Hepatocyte (in vitro differentiated cells): ENCODE measurements at regions not wholly inside any gene's neighbourhood (a gene's known extent, or its start where the extent isn't known, plus 50 kb on each side); places are given as distances from the start of the nearest gene placed in this dataset.

Source experiments
- DNase-seq: peaks from one replicate; pipeline ENCODE4 v3.0.0-alpha.2; 2016; ENCODE audit warnings: low spot score
- H2AFZ ChIP-seq: fragments of 200-600 bp; sonication (generic); 2 replicates; pipeline ENCODE4 v1.6.0; 2016; ENCODE audit warnings: antibody characterized with exemption, mild to moderate bottlenecking
- H3K27ac ChIP-seq: fragments of 200-600 bp; sonication (generic); 2 replicates; pipeline ENCODE4 v1.5.1; 2016; ENCODE audit warnings: mild to moderate bottlenecking
- H3K27me3 ChIP-seq: fragments of 200-600 bp; sonication (generic); 2 replicates; pipeline ENCODE4 v1.6.1; 2016
- H3K36me3 ChIP-seq: fragments of 200-600 bp; sonication (generic); replicated peaks from 2 replicates; pipeline ENCODE4 v1.5.1; 2016; ENCODE audit warnings: low read depth; ENCODE audit not compliant: insufficient read depth
- H3K4me1 ChIP-seq: fragments of 200-600 bp; sonication (generic); 2 replicates; pipeline ENCODE4 v1.5.1; 2016; ENCODE audit warnings: mild to moderate bottlenecking, moderate library complexity; ENCODE audit not compliant: insufficient read depth
- H3K4me2 ChIP-seq: fragments of 200-600 bp; sonication (generic); 2 replicates; pipeline ENCODE4 v1.6.0; 2016
- H3K4me3 ChIP-seq: fragments of 200-600 bp; sonication (generic); 2 replicates; pipeline ENCODE4 v1.5.1; 2016; ENCODE audit warnings: mild to moderate bottlenecking
- H3K79me2 ChIP-seq: fragments of 200-600 bp; sonication (generic); 2 replicates; pipeline ENCODE4 v1.6.0; 2017; ENCODE audit warnings: mild to moderate bottlenecking
- H3K9me2 ChIP-seq: fragments of 200-600 bp; sonication (generic); replicated peaks from 2 replicates; pipeline ENCODE4 v1.6.0; 2017; ENCODE audit warnings: mild to moderate bottlenecking; ENCODE audit not compliant: insufficient read depth
- H3K9me3 ChIP-seq: fragments of 200-600 bp; sonication (generic); 2 replicates; pipeline ENCODE4 v1.5.1; 2016; ENCODE audit warnings: low read depth, mild to moderate bottlenecking
- H4K20me1 ChIP-seq: fragments of 200-600 bp; sonication (generic); 2 replicates; pipeline ENCODE4 v1.6.0; 2016; ENCODE audit warnings: mild to moderate bottlenecking; ENCODE audit not compliant: insufficient read depth, poor library complexity, severe bottlenecking
- CTCF ChIP-seq: fragments of 200-600 bp; sonication (generic); IDR thresholded peaks from 2 replicates; pipeline ENCODE4 v1.5.1; 2016; ENCODE audit warnings: antibody characterized with exemption, mild to moderate bottlenecking; ENCODE audit not compliant: poor library complexity
- EZH2 ChIP-seq: fragments of 200-600 bp; sonication (generic); IDR thresholded peaks from 2 replicates; pipeline ENCODE4 v1.6.1; 2016; ENCODE audit warnings: antibody characterized with exemption, mild to moderate bottlenecking, borderline replicate concordance
- EZH2phosphoT487 ChIP-seq: fragments of 200-600 bp; sonication (generic); IDR thresholded peaks from one replicate; pipeline ENCODE4 v1.6.1; 2018; ENCODE audit warnings: antibody characterized with exemption, mild to moderate bottlenecking, low read depth, moderate library complexity; ENCODE audit not compliant: unreplicated experiment, severe bottlenecking
- WGBS: methylation state at CpG from one replicate; pipeline ENCODE4 v1.1.6; 2016; ENCODE audit warnings: low lambda C conversion rate; ENCODE audit errors: missing lambda C conversion rate; 5-methylcytosine and 5-hydroxymethylcytosine counted together

GRCh38 chr11:107215010-107215409, 196.7 kb upstream of the GUCY1A2 start:
- 10% methylated on average over 2 of the region's 2 CpGs for WGBS
- Histone ChIP-seq H3K4me3 (no peak overlapping the region), H4K20me1 (no peaks in the 10 kb centered on the region), H3K4me2 (no peak overlapping the region), H3K27ac (no peak overlapping the region), H3K4me1 (peaks cover 12% of the 10 kb centered on the region), H3K9me3 (no peaks in the 10 kb centered on the region), H3K79me2 (no peaks in the 10 kb centered on the region), H3K9me2 (no peaks in the 10 kb centered on the region), H3K27me3 (no peaks in the 10 kb centered on the region), H2AFZ (no peak overlapping the region), H3K36me3 (no peaks in the 10 kb centered on the region)
- no peak for DNase-seq
- no peak for TF ChIP-seq EZH2phosphoT487
- TF ChIP-seq CTCF: no peak
- TF ChIP-seq EZH2: no peak

- 36% methylated on average over 1 of the region's 1 CpG for WGBS
- no peak overlapping the region for H3K27ac ChIP-seq
- H3K27me3 ChIP-seq: no peaks in the 10 kb centered on the region
- no peaks in the 10 kb centered on the region for H4K20me1 ChIP-seq
- TF ChIP-seq CTCF: no peak
- TF ChIP-seq EZH2phosphoT487: no peak
- TF ChIP-seq EZH2: no peak
- H3K4me3 ChIP-seq: no peak overlapping the region
- no peaks in the 10 kb centered on the region for H3K4me1 ChIP-seq
- H2AFZ ChIP-seq: no peak overlapping the region
- H3K9me3 ChIP-seq: no peaks in the 10 kb centered on the region
- no peak overlapping the region for H3K4me2 ChIP-seq
- no peaks in the 10 kb centered on the region for H3K36me3 ChIP-seq
- DNase-seq: peak; percentile 40
- no peaks in the 10 kb centered on the region for H3K79me2 ChIP-seq
- H3K9me2 ChIP-seq: no peaks in the 10 kb centered on the region
Observed at GRCh38 chr11:107203656-107204055, 185.4 kb upstream of the GUCY1A2 start.

GRCh38 chr11:107202241-107202640, 184.0 kb upstream of the GUCY1A2 start:
- WGBS: 45% methylated on average over 3 of the region's 3 CpGs
- Histone ChIP-seq H3K27ac (no peak overlapping the region), H3K36me3 (no peaks in the 10 kb centered on the region), H2AFZ (no peak overlapping the region), H3K79me2 (no peaks in the 10 kb centered on the region), H3K9me3 (no peaks in the 10 kb centered on the region), H4K20me1 (no peaks in the 10 kb centered on the region), H3K27me3 (no peaks in the 10 kb centered on the region), H3K9me2 (no peaks in the 10 kb centered on the region), H3K4me1 (no peaks in the 10 kb centered on the region), H3K4me3 (no peak overlapping the region), H3K4me2 (peak overlapping the region; percentile 37)
- DNase-seq: no peak
- no peak for TF ChIP-seq EZH2phosphoT487
- no peak for TF ChIP-seq CTCF
- no peak for TF ChIP-seq EZH2

GRCh38 chr11:107198490-107199007, 180.3 kb upstream of the GUCY1A2 start:
- TF ChIP-seq EZH2 (no peak), CTCF (no peak), EZH2phosphoT487 (no peak)
- Histone ChIP-seq H4K20me1 (no peaks in the 10 kb centered on the region), H3K4me1 (peaks cover 4% of the 10 kb centered on the region), H3K36me3 (no peaks in the 10 kb centered on the region), H3K79me2 (no peaks in the 10 kb centered on the region), H3K4me3 (no peak overlapping the region), H3K9me3 (no peaks in the 10 kb centered on the region), H3K9me2 (no peaks in the 10 kb centered on the region), H3K4me2 (no peak overlapping the region), H3K27me3 (no peaks in the 10 kb centered on the region), H2AFZ (no peak overlapping the region), H3K27ac (no peak overlapping the region)
- WGBS: 94% methylated on average over 1 of the region's 1 CpG
- DNase-seq: no peak
